ENCODE measurements at regions not wholly inside any gene's neighbourhood (a gene's known extent, or its start where the extent isn't known, plus 50 kb on each side); places are given as distances from the start of the nearest gene placed in this dataset.

GRCh38 chr20:5451643-5452210, 135.0 kb upstream of the PROKR2 start:
- TF ChIP-seq, protein P1, sequence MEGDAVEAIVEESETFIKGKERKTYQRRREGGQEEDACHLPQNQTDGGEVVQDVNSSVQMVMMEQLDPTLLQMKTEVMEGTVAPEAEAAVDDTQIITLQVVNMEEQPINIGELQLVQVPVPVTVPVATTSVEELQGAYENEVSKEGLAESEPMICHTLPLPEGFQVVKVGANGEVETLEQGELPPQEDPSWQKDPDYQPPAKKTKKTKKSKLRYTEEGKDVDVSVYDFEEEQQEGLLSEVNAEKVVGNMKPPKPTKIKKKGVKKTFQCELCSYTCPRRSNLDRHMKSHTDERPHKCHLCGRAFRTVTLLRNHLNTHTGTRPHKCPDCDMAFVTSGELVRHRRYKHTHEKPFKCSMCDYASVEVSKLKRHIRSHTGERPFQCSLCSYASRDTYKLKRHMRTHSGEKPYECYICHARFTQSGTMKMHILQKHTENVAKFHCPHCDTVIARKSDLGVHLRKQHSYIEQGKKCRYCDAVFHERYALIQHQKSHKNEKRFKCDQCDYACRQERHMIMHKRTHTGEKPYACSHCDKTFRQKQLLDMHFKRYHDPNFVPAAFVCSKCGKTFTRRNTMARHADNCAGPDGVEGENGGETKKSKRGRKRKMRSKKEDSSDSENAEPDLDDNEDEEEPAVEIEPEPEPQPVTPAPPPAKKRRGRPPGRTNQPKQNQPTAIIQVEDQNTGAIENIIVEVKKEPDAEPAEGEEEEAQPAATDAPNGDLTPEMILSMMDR (IDR thresholded peaks at IDR 0.05; ENCODE audit: extremely low read depth in 1 of 2, insufficient read depth in 1 of 2, low read depth in 1 of 2, low read length in 2 of 2): no peak
- TF ChIP-seq EZH2 (IDR thresholded peaks at IDR 0.05; ENCODE audit: borderline replicate concordance, low read depth, low read length, severe bottlenecking) (no peak), FOS (IDR thresholded peaks at IDR 0.05; ENCODE audit: borderline replicate concordance, insufficient read depth, low read length) (no peak), POLR2AphosphoS5 (IDR thresholded peaks at IDR 0.05; ENCODE audit: insufficient read depth, low read depth, low read length) (no peak), POLR2A (IDR thresholded peaks at IDR 0.05; ENCODE audit: low read depth, low read length) (no peak), JUN (IDR thresholded peaks at IDR 0.05; ENCODE audit: borderline replicate concordance, insufficient read depth, insufficient read length, low read depth) (no peak), GATA2 (IDR thresholded peaks at IDR 0.05; ENCODE audit: insufficient read depth, insufficient read length, low read depth, low read length) (no peak)
- TF ChIP-seq, protein P2, sequence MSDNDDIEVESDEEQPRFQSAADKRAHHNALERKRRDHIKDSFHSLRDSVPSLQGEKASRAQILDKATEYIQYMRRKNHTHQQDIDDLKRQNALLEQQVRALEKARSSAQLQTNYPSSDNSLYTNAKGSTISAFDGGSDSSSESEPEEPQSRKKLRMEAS (IDR thresholded peaks at IDR 0.05; ENCODE audit: insufficient read depth, insufficient read length): no peak
